ENCODE measurements at regions not wholly inside any gene's neighbourhood (a gene's known extent, or its start where the extent isn't known, plus 50 kb on each side); places are given as distances from the start of the nearest gene placed in this dataset.

DNA sequence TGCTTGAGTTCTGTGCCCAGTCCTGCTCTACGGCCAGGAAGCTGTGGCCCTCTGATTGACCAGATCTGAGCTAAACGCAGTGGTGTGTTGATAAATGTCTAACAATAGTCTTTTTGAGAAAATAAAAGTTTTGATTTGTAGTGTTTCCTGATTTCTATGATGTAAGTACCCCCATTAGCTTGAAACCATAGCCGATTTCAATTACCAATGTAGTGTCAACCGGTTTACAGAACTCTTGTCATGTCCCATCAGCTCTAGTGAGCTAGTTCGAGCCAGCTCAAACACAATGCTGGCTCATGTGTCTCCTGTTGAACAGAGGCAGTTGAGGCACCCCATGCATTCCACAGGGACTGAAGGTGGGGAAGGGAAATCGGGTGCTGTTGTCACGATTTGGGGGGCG is 56.7 kb upstream of the ZMYND8 start:
- Histone ChIP-seq H3K36me3 (ENCODE audit: insufficient read depth) (no peaks in the 10 kb centered on the region), H3F3A (replicated peaks; ENCODE audit: low read depth) (0 out of 2 replicates have a peak, but pooled peaks cover 6% of the 10 kb centered on the region), H3K79me2 (replicated peaks; ENCODE audit: insufficient read depth) (no peaks in the 10 kb centered on the region), H3K4me3 (no peak overlapping the region), H3K27ac (ENCODE audit: low read depth) (no peak overlapping the region), H4K20me1 (replicated peaks; ENCODE audit: insufficient read depth) (no peaks in the 10 kb centered on the region), H3K27me3 (ENCODE audit: insufficient read depth) (no peaks in the 10 kb centered on the region), H3K4me2 (no peak overlapping the region), H3K9me2 (ENCODE audit: insufficient read depth) (no peaks in the 10 kb centered on the region), H2AFZ (peak overlapping the region; percentile 63), H3K4me1 (ENCODE audit: insufficient read depth) (no peaks in the 10 kb centered on the region)
- ATAC-seq (no peak), DNase-seq (ENCODE audit: low spot score) (no peak)
- Mint-ChIP-seq H3K36me3 (ENCODE audit: low read depth) (no peaks in the 10 kb centered on the region), H3K9me3 (no peaks in the 10 kb centered on the region), H3K27ac (no peak overlapping the region), H3K27me3 (ENCODE audit: insufficient read depth, low read depth, poor library complexity) (peaks cover 4% of the 10 kb centered on the region), H3K4me3 (no peak overlapping the region), H3K4me1 (no peaks in the 10 kb centered on the region)
- no peak for TF ChIP-seq JUNB (IDR thresholded peaks at IDR 0.05; ENCODE audit: unreplicated experiment)
- TF ChIP-seq, protein P1, sequence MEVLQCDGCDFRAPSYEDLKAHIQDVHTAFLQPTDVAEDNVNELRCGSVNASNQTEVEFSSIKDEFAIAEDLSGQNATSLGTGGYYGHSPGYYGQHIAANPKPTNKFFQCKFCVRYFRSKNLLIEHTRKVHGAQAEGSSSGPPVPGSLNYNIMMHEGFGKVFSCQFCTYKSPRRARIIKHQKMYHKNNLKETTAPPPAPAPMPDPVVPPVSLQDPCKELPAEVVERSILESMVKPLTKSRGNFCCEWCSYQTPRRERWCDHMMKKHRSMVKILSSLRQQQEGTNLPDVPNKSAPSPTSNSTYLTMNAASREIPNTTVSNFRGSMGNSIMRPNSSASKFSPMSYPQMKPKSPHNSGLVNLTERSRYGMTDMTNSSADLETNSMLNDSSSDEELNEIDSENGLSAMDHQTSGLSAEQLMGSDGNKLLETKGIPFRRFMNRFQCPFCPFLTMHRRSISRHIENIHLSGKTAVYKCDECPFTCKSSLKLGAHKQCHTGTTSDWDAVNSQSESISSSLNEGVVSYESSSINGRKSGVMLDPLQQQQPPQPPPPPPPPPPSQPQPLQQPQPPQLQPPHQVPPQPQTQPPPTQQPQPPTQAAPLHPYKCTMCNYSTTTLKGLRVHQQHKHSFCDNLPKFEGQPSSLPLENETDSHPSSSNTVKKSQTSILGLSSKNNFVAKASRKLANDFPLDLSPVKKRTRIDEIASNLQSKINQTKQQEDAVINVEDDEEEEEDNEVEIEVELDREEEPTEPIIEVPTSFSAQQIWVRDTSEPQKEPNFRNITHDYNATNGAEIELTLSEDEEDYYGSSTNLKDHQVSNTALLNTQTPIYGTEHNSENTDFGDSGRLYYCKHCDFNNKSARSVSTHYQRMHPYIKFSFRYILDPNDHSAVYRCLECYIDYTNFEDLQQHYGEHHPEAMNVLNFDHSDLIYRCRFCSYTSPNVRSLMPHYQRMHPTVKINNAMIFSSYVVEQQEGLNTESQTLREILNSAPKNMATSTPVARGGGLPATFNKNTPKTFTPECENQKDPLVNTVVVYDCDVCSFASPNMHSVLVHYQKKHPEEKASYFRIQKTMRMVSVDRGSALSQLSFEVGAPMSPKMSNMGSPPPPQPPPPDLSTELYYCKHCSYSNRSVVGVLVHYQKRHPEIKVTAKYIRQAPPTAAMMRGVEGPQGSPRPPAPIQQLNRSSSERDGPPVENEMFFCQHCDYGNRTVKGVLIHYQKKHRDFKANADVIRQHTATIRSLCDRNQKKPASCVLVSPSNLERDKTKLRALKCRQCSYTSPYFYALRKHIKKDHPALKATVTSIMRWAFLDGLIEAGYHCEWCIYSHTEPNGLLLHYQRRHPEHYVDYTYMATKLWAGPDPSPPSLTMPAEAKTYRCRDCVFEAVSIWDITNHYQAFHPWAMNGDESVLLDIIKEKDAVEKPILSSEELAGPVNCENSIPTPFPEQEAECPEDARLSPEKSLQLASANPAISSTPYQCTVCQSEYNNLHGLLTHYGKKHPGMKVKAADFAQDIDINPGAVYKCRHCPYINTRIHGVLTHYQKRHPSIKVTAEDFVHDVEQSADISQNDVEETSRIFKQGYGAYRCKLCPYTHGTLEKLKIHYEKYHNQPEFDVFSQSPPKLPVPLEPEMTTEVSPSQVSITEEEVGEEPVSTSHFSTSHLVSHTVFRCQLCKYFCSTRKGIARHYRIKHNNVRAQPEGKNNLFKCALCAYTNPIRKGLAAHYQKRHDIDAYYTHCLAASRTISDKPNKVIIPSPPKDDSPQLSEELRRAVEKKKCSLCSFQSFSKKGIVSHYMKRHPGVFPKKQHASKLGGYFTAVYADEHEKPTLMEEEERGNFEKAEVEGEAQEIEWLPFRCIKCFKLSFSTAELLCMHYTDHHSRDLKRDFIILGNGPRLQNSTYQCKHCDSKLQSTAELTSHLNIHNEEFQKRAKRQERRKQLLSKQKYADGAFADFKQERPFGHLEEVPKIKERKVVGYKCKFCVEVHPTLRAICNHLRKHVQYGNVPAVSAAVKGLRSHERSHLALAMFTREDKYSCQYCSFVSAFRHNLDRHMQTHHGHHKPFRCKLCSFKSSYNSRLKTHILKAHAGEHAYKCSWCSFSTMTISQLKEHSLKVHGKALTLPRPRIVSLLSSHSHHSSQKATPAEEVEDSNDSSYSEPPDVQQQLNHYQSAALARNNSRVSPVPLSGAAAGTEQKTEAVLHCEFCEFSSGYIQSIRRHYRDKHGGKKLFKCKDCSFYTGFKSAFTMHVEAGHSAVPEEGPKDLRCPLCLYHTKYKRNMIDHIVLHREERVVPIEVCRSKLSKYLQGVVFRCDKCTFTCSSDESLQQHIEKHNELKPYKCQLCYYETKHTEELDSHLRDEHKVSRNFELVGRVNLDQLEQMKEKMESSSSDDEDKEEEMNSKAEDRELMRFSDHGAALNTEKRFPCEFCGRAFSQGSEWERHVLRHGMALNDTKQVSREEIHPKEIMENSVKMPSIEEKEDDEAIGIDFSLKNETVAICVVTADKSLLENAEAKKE (CRISPR knock-in tag; IDR thresholded peaks at IDR 0.05): no peak
- no peak for TF ChIP-seq CREB1 (CRISPR knock-in tag; IDR thresholded peaks at IDR 0.05; ENCODE audit: low read depth)
- TF ChIP-seq ZNF331 (CRISPR knock-in tag; IDR thresholded peaks at IDR 0.05; ENCODE audit: low read depth): no peak
- TF ChIP-seq EZH2phosphoT487 (IDR thresholded peaks at IDR 0.05; ENCODE audit: unreplicated experiment): no peak
